HepG2 (cell line): ENCODE measurements at regions not wholly inside any gene's neighbourhood (a gene's known extent, or its start where the extent isn't known, plus 50 kb on each side); places are given as distances from the start of the nearest gene placed in this dataset.

Source experiments
- ATAC-seq: fragments of 200-7000 bp; cut with Tn5 transposase; 3 replicates; pipeline ENCODE4 v1.9.1; 2020; ENCODE audit warnings: mild to moderate bottlenecking, moderate library complexity
- BruUV-seq: library from RNA; stranded (reverse); fragments of 400-500 nt; replicated peaks from 2 replicates; lab custom pipeline; 2021; lab: Mats Ljungman, UMichigan
- CTCF ChIA-PET: fragments of 300-600 bp; formaldehyde crosslinking; extraction: SDS; loops from one replicate; lab custom pipeline; 2021; ENCODE audit warnings: low total read pairs, inconsistent platforms, low intra/inter-chr PET ratio; lab: Yijun Ruan, JAX
- POLR2A ChIA-PET: fragments of 350-600 bp; sonication (Branson Sonifier 250); formaldehyde crosslinking; loops from one replicate; lab custom pipeline; 2020; ENCODE audit warnings: antibody characterized with exemption, inconsistent platforms; lab: Yijun Ruan, JAX
- DNase-seq: peaks from one replicate; pipeline ENCODE4 v3.0.0-alpha.2; 2015; ENCODE audit warnings: low spot score
- FAIRE-seq: peaks from 3 replicates; lab custom pipeline; 2011; peaks lifted over from hg19 to GRCh38; lab: Jason Lieb, UNC
- H2AFZ ChIP-seq: one replicate; pipeline ENCODE4 v1.6.1; 2011; ENCODE audit warnings: low read length, inconsistent platforms
- H3K27ac ChIP-seq: fragments of 300-600 bp; 3 replicates; pipeline ENCODE4 v1.8.0; 2011; ENCODE audit warnings: mixed run types, mild to moderate bottlenecking, mixed read lengths, low read length, inconsistent platforms; ENCODE audit not compliant: insufficient read depth; ENCODE audit errors: extremely low read length
- H3K27me3 ChIP-seq, 2 experiments: fragments of 200-600 bp in 1 of 2; 2 replicates in 1 of 2; 3 replicates in 1 of 2; pipeline versions ENCODE4 v1.6.0 to v1.8.0; 2011; ENCODE audit warnings: low read length in 2 of 2, mild to moderate bottlenecking in 2 of 2, moderate library complexity in 2 of 2, inconsistent platforms in 1 of 2; ENCODE audit not compliant: insufficient read depth in 2 of 2, control insufficient read depth in 1 of 2
- H3K36me3 ChIP-seq, 2 experiments: fragments of 200-600 bp in 1 of 2; replicated peaks in 1 of 2; 2 replicates in 1 of 2; 3 replicates in 1 of 2; pipeline versions ENCODE4 v1.5.1 to v1.8.0; 2011; ENCODE audit warnings: low read length in 2 of 2, inconsistent platforms in 1 of 2; ENCODE audit not compliant: insufficient read depth in 2 of 2, control insufficient read depth in 1 of 2
- H3K4me1 ChIP-seq: 2 replicates; pipeline ENCODE4 v1.5.1; 2012; ENCODE audit warnings: low read length, inconsistent platforms; ENCODE audit not compliant: insufficient read depth
- H3K4me2 ChIP-seq: 2 replicates; pipeline ENCODE4 v1.6.0; 2011; ENCODE audit warnings: low read depth, low read length, inconsistent platforms
- H3K4me3 ChIP-seq, 3 experiments: fragments of 200-600 bp in 1 of 3; sonication (generic), shearing (Covaris generic) in 1 of 3; replicated peaks in 1 of 3; 2 replicates each; pipeline ENCODE4 v1.5.1; 2011 to 2016; ENCODE audit warnings: low read length in 3 of 3, inconsistent platforms in 2 of 3, low read depth in 2 of 3, mild to moderate bottlenecking in 2 of 3, control low read depth in 1 of 3, mixed read lengths in 1 of 3; ENCODE audit not compliant: insufficient read depth in 1 of 3
- H3K79me2 ChIP-seq: one replicate; pipeline ENCODE4 v1.6.1; 2011; ENCODE audit warnings: low read length, inconsistent platforms; ENCODE audit not compliant: insufficient read depth
- H3K9ac ChIP-seq: 2 replicates; pipeline ENCODE4 v1.6.0; 2011; ENCODE audit warnings: mild to moderate bottlenecking, low read depth, low read length, inconsistent platforms; ENCODE audit not compliant: insufficient read depth
- H3K9me3 ChIP-seq: 2 replicates; pipeline ENCODE4 v1.5.1; 2012; ENCODE audit warnings: mild to moderate bottlenecking, low read length
- H4K20me1 ChIP-seq: 2 replicates; pipeline ENCODE4 v1.6.0; 2011; ENCODE audit warnings: inconsistent platforms, mild to moderate bottlenecking, low read length, moderate library complexity; ENCODE audit not compliant: insufficient read depth
- ATF7 ChIP-seq, 2 experiments: fragments of 450-650 bp in 1 of 2; sonication (generic) in 1 of 2; formaldehyde crosslinking in 1 of 2; IDR thresholded peaks; 2 replicates each; pipeline versions ENCODE4 v1.4.0 to v1.6.1; 2016 to 2020; ENCODE audit warnings: antibody characterized with exemption in 1 of 2, mild to moderate bottlenecking in 1 of 2, missing genetic modification reagents in 1 of 2
- EED ChIP-seq: sonication (generic); formaldehyde crosslinking; IDR thresholded peaks from 2 replicates; pipeline ENCODE4 v1.5.0; 2020; ENCODE audit warnings: mild to moderate bottlenecking, missing genetic modification reagents
- MYNN ChIP-seq: sonication (generic); formaldehyde crosslinking; IDR thresholded peaks from 2 replicates; pipeline ENCODE4 v1.4.0; 2020; ENCODE audit warnings: mild to moderate bottlenecking, low read depth, missing genetic modification reagents
- NR2F2 ChIP-seq: IDR thresholded peaks from 2 replicates; pipeline ENCODE4 v1.6.1; 2012; ENCODE audit warnings: low read depth, inconsistent platforms, borderline replicate concordance
- RELA ChIP-seq: sonication (generic); formaldehyde crosslinking; IDR thresholded peaks from 2 replicates; pipeline ENCODE4 v1.4.0; 2020; ENCODE audit warnings: missing genetic modification reagents
- RXRB ChIP-seq: IDR thresholded peaks from 2 replicates; pipeline ENCODE4 v1.6.1; 2016; ENCODE audit warnings: borderline replicate concordance, missing genetic modification reagents, missing compliant biosample characterization
- SALL1 ChIP-seq: sonication (generic); formaldehyde crosslinking; IDR thresholded peaks from 2 replicates; pipeline ENCODE4 v1.8.0; 2022; ENCODE audit warnings: mild to moderate bottlenecking, missing genetic modification reagents
- SIX1 ChIP-seq: sonication (generic); formaldehyde crosslinking; IDR thresholded peaks from 2 replicates; pipeline ENCODE4 v1.4.0; 2020; ENCODE audit warnings: missing genetic modification reagents, borderline replicate concordance
- SRSF4 ChIP-seq: fragments of 200-400 bp; formaldehyde crosslinking; IDR thresholded peaks from one replicate; pipeline ENCODE4 v1.6.1; 2018; ENCODE audit warnings: mild to moderate bottlenecking, low read depth, low read length, moderate library complexity; ENCODE audit not compliant: poor library complexity, severe bottlenecking
- ZNF121 ChIP-seq: sonication (generic); formaldehyde crosslinking; IDR thresholded peaks from 2 replicates; pipeline ENCODE4 v1.5.0; 2020; ENCODE audit warnings: mild to moderate bottlenecking, missing genetic modification reagents
- ZNF691 ChIP-seq: sonication (generic); formaldehyde crosslinking; IDR thresholded peaks from 2 replicates; pipeline ENCODE4 v1.4.0; 2020; ENCODE audit warnings: missing genetic modification reagents, low read depth, mild to moderate bottlenecking, borderline replicate concordance
- ZSCAN22 ChIP-seq: sonication (generic); formaldehyde crosslinking; IDR thresholded peaks from 2 replicates; pipeline ENCODE4 v1.4.0; 2020; ENCODE audit warnings: mild to moderate bottlenecking, missing genetic modification reagents
- WGBS: methylation state at CpG from one replicate; pipeline ENCODE4 v1.1.6; 2017; ENCODE audit warnings: low lambda C conversion rate; 5-methylcytosine and 5-hydroxymethylcytosine counted together
- in situ Hi-C: cut with HindIII; loops from 2 replicates; pipeline ENCODE4 v1.10.0; 2017; ENCODE audit warnings: low pct_unique_long_range_greater_than_20kb; ENCODE audit not compliant: extremely low pct_ligation_motif_present
- intact Hi-C: fragments of 100-400 bp; cut with micrococcal nuclease; formaldehyde crosslinking; loops from one replicate; pipeline ENCODE4 v1.10.0; 2022; ENCODE audit not compliant: unreplicated experiment
- TF ChIP-seq, protein P1 (sequence below): sonication (generic); formaldehyde crosslinking; IDR thresholded peaks from 2 replicates; pipeline ENCODE4 v1.4.0; 2020; ENCODE audit warnings: missing genetic modification reagents, borderline replicate concordance

DNA sequence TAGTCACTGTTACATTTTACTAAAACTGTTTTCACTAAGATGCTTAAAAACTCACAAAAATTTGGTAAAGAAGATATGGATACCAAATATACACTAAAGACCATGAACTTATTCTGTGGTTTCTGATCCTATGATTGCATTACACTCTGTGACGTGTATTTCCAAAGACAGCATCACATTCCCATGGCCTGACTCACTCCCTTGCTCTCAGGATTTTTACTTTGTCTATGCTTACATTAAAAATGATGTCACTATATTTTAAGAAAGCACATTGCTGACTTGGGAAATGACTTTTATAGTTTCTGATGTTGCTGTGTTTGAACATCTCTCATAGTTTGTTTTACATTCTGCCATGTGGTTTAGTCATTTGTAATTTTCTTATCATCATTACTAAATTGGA is 327.9 kb upstream of the MAGEB18 start:
- no peak overlapping the region for H3K27ac ChIP-seq
- no peak overlapping the region for H3K4me2 ChIP-seq
- TF ChIP-seq RXRB (CRISPR knock-in tag) (no peak), ATF7 (IDR thresholded peaks at IDR 0.05) (0 out of 2 replicates have a peak, but pooled peaks have one; percentile 18), ATF7 (CRISPR knock-in tag; IDR thresholded peaks at IDR 0.05) (no peak), SIX1 (CRISPR knock-in tag) (no peak)
- WGBS, result 0% methylated on average over 1 of the region's 1 CpG
- H3K79me2 ChIP-seq, result no peaks in the 10 kb centered on the region
- intact Hi-C loops (no loop called here), in situ Hi-C loops (no loop called here)
- FAIRE-seq (no peak), ATAC-seq (no peak), DNase-seq (no peak)
- POLR2A ChIA-PET, result no interaction called here
- H3K36me3 ChIP-seq, result no peaks in the 10 kb centered on the region
- no peaks in the 10 kb centered on the region for H3K4me1 ChIP-seq
- no peak overlapping the region for H3K9ac ChIP-seq
- no TSS peak for BruUV-seq
- CTCF ChIA-PET, result no interaction called here
- no peak overlapping the region for H3K4me3 ChIP-seq
- H3K9me3 ChIP-seq, result no peaks in the 10 kb centered on the region
- no peak overlapping the region for H2AFZ ChIP-seq
- no peaks in the 10 kb centered on the region for H4K20me1 ChIP-seq
- no peaks in the 10 kb centered on the region for H3K27me3 ChIP-seq

- Histone ChIP-seq H3K4me3 (no peak overlapping the region), H3K4me2 (no peak overlapping the region), H3K4me1 (no peaks in the 10 kb centered on the region), H4K20me1 (no peaks in the 10 kb centered on the region), H3K9me3 (no peaks in the 10 kb centered on the region), H3K9ac (no peak overlapping the region), H3K27me3 (no peaks in the 10 kb centered on the region), H3K36me3 (no peaks in the 10 kb centered on the region), H3K79me2 (no peaks in the 10 kb centered on the region), H3K27ac (no peak overlapping the region), H2AFZ (no peak overlapping the region)
- DNase-seq (no peak), FAIRE-seq (no peak), ATAC-seq (no peak)
- no TSS peak for BruUV-seq
- ChIA-PET POLR2A (no interaction called here), CTCF (no interaction called here)
- in situ Hi-C loops (no loop called here), intact Hi-C loops (no loop called here)
- WGBS, result 0% methylated on average over 2 of the region's 3 CpGs
- TF ChIP-seq MYNN (CRISPR knock-in tag) (no peak), NR2F2 (no peak), ZSCAN22 (CRISPR knock-in tag) (no peak), RELA (CRISPR knock-in tag) (no peak), EED (CRISPR knock-in tag) (no peak), ZNF121 (no peak), ZNF691 (CRISPR knock-in tag) (no peak), SRSF4 (no peak), SALL1 (CRISPR knock-in tag) (no peak)
- TF ChIP-seq, protein P1, sequence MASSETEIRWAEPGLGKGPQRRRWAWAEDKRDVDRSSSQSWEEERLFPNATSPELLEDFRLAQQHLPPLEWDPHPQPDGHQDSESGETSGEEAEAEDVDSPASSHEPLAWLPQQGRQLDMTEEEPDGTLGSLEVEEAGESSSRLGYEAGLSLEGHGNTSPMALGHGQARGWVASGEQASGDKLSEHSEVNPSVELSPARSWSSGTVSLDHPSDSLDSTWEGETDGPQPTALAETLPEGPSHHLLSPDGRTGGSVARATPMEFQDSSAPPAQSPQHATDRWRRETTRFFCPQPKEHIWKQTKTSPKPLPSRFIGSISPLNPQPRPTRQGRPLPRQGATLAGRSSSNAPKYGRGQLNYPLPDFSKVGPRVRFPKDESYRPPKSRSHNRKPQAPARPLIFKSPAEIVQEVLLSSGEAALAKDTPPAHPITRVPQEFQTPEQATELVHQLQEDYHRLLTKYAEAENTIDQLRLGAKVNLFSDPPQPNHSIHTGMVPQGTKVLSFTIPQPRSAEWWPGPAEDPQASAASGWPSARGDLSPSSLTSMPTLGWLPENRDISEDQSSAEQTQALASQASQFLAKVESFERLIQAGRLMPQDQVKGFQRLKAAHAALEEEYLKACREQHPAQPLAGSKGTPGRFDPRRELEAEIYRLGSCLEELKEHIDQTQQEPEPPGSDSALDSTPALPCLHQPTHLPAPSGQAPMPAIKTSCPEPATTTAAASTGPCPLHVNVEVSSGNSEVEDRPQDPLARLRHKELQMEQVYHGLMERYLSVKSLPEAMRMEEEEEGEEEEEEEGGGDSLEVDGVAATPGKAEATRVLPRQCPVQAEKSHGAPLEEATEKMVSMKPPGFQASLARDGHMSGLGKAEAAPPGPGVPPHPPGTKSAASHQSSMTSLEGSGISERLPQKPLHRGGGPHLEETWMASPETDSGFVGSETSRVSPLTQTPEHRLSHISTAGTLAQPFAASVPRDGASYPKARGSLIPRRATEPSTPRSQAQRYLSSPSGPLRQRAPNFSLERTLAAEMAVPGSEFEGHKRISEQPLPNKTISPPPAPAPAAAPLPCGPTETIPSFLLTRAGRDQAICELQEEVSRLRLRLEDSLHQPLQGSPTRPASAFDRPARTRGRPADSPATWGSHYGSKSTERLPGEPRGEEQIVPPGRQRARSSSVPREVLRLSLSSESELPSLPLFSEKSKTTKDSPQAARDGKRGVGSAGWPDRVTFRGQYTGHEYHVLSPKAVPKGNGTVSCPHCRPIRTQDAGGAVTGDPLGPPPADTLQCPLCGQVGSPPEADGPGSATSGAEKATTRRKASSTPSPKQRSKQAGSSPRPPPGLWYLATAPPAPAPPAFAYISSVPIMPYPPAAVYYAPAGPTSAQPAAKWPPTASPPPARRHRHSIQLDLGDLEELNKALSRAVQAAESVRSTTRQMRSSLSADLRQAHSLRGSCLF, result no peak
These were observed 318.3 kb upstream of the MAGEB18 start for GRCh38 chrX:25819879-25820278.
